LNCaP clone FGC (cell line): ENCODE measurements at regions not wholly inside any gene's neighbourhood (a gene's known extent, or its start where the extent isn't known, plus 50 kb on each side); places are given as distances from the start of the nearest gene placed in this dataset.

ENCODE experiments used
- DNase-seq: peaks from one replicate; pipeline ENCODE4 v3.0.0-alpha.2; 2011; ENCODE audit warnings: low read depth
- H3K4me3 ChIP-seq: 2 replicates; pipeline ENCODE4 v1.5.1; 2011; ENCODE audit warnings: mild to moderate bottlenecking, low read depth, low read length, control low read depth
- TF ChIP-seq, protein P1 (sequence below): IDR thresholded peaks from 2 replicates; pipeline ENCODE4 v1.5.1; 2012; ENCODE audit warnings: mild to moderate bottlenecking; ENCODE audit not compliant: control insufficient read depth, insufficient read depth; ENCODE audit errors: extremely low read depth

DNA sequence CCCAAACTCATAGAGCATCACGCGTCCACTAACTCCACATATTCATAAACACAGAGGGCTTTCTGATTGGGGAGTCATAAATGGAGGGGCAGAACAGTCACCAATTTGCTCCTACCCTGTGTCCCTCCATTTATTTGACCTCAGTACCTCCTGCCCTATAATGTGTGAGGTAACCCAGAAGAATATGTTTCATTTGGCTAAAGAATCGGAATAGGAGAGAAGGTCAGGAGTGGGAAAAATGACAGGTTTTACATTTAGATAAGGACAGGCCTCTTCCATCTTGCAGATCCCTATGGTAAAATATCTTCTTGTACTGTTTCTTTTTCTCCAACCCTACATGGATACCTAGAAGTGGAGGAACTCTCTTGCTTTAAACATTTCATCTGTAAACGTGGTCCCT is 578.0 kb downstream of the TUSC7 start:
- TF ChIP-seq, protein P1, sequence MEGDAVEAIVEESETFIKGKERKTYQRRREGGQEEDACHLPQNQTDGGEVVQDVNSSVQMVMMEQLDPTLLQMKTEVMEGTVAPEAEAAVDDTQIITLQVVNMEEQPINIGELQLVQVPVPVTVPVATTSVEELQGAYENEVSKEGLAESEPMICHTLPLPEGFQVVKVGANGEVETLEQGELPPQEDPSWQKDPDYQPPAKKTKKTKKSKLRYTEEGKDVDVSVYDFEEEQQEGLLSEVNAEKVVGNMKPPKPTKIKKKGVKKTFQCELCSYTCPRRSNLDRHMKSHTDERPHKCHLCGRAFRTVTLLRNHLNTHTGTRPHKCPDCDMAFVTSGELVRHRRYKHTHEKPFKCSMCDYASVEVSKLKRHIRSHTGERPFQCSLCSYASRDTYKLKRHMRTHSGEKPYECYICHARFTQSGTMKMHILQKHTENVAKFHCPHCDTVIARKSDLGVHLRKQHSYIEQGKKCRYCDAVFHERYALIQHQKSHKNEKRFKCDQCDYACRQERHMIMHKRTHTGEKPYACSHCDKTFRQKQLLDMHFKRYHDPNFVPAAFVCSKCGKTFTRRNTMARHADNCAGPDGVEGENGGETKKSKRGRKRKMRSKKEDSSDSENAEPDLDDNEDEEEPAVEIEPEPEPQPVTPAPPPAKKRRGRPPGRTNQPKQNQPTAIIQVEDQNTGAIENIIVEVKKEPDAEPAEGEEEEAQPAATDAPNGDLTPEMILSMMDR: no peak
- DNase-seq: no peak

DNA sequence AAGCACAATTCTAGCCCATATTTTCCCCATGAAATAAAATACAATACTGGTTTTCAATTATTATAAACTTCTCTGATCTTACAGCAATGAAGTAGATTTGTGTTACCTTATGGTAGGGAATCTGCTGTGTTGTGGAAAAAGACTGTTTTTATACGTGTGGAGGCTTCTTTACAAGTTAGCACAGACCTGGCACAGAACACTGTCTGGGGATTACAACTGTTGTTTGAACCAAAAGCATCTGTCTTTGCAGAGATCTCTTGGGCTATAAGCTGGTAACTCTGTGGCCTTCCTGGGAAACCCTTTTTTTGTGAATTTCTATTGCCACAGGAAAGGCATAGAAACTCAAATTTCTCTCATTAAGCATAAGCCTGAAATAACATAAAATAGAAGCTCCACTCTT is 581.9 kb downstream of the TUSC7 start:
- no peak for DNase-seq
- TF ChIP-seq, protein P1: no peak
- no peak overlapping the region for H3K4me3 ChIP-seq

More for the DNA sequence above, 578.0 kb downstream of the TUSC7 start:
- H3K4me3 ChIP-seq: no peak overlapping the region

DNA sequence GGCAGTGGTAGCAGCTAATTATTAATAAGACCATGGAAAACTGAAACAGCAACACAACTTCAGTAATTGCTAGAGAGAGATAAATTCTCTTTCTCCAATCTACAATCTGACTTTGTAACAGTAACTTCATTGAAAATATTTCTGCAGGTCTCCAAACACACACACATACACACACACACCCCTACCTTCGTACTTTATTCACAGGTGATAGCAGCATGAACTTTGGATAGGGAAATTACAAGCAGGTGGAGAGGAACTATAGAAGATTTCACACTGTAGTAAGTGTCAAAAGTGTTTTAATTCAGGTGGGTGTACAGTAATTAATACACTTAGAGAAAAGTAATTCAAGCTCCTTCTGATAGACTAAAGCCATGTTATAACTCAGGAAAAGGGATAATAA is 587.5 kb downstream of the TUSC7 start:
- no peak overlapping the region for H3K4me3 ChIP-seq
- TF ChIP-seq, protein P1: no peak
- no peak for DNase-seq

DNA sequence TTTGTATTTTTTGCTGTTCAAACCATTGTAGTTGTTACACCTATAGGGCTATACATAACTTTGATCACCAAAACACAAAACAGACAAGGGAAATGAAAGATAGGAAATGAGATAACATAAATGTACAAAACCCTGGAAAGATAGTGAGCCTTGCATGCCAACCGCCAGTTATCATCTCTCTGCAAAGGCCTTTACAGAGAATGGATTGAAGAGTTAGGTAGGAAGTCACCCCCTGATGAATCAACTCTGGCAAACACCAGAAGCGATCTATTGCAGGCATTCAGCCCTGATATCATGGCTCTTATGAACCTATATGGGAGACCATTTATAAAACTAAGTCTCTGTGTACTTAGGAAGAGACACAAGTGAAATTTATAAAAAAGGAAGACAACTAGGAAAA is 588.0 kb downstream of the TUSC7 start:
- no peak overlapping the region for H3K4me3 ChIP-seq
- TF ChIP-seq, protein P1: no peak
- no peak for DNase-seq

DNA sequence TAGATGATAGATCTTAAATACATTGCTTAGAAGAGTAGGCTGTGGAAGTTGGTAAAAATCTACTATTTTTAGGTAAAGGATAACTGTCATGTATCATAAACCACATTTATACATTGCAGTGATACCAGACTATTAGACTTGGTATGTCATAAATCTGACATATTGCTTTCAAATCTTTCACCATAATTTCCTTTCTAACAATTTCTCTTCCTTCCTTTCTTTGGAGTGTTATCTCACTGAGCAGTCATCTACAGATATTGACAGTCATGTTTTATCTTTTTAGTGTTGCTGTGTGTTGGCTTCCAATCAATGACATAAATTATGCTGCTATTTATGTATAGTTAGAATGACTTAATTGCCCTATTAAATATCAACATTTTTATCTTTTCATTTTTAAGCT is 588.7 kb downstream of the TUSC7 start:
- TF ChIP-seq, protein P1: no peak
- DNase-seq: no peak
- H3K4me3 ChIP-seq: no peak overlapping the region

DNA sequence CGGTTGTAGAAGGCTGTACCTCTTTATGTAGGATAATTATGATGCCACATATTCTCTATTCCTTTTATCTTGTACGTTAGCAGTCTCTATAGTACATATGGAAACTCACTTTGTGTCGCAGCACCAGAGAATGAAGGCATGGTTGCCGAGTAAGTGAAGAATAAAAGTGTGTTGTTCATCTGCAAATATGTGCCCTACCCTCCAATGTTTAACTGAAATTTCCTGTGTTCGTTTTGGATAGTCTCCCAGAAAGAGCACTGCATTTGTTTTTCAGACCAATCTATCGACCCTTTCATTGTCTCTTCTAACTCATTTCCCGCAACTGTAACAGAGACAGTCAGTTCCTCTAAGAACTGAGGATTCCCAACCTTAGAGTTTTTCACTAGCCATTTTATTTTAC is 592.8 kb downstream of the TUSC7 start:
- TF ChIP-seq, protein P1: no peak
- DNase-seq: no peak
- no peak overlapping the region for H3K4me3 ChIP-seq

DNA sequence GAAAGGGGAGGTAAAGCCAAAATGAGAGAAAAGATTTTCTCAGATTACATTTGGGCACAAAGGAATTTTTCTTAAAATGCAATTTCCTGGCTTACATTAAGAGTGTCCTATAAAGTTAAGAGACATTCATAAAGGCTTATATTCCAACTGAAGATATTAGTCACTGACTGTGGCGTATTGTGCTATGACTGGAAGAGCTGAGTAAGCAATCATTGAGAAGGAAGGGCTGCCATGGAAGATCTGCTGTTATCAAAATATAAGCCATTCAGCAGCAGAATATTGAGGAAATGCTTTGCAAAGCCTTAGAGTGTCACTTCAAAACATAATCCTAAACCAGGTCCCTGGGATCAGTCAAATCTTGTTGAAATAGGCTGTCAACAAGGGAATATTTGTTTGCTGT is 593.9 kb downstream of the TUSC7 start:
- TF ChIP-seq, protein P1: no peak
- no peak for DNase-seq
- H3K4me3 ChIP-seq: no peak overlapping the region
